BJ (cell line): ENCODE measurements at regions not wholly inside any gene's neighbourhood (a gene's known extent, or its start where the extent isn't known, plus 50 kb on each side); places are given as distances from the start of the nearest gene placed in this dataset.
"Not testable (repeated sequence)": the region's sequence is repeated elsewhere in the genome, so short reads cannot be mapped to it uniquely, and the experiment has no call there.

Experiments used
- CTCF ChIA-PET: fragments of 350-600 bp; formaldehyde crosslinking; extraction: SDS; loops from one replicate; lab custom pipeline; 2021; ENCODE audit warnings: antibody characterized with exemption, inconsistent platforms; lab: Yijun Ruan, JAX
- POLR2A ChIA-PET: fragments of 300-600 bp; sonication (Branson Sonifier 250); formaldehyde crosslinking; extraction: SDS; loops from one replicate; lab custom pipeline; 2021; ENCODE audit warnings: antibody characterized with exemption; lab: Charles Lee
- DNase-seq: peaks from one replicate; pipeline ENCODE4 v3.0.0-alpha.2; 2011; ENCODE audit warnings: low read depth
- H3K27me3 ChIP-seq: 2 replicates; pipeline ENCODE4 v1.6.0; 2011; ENCODE audit warnings: low read length; ENCODE audit not compliant: control insufficient read depth, insufficient read depth
- H3K36me3 ChIP-seq: 2 replicates; pipeline ENCODE4 v1.5.1; 2011; ENCODE audit warnings: low read length; ENCODE audit not compliant: control insufficient read depth, insufficient read depth
- H3K4me3 ChIP-seq: 2 replicates; pipeline ENCODE4 v1.5.1; 2011; ENCODE audit warnings: low read depth, mild to moderate bottlenecking, control low read depth, low read length
- TF ChIP-seq, protein P1 (sequence below): IDR thresholded peaks from 2 replicates; pipeline ENCODE4 v1.5.1; 2011; ENCODE audit warnings: low read depth, mild to moderate bottlenecking, control low read depth, inconsistent platforms, low read length, moderate library complexity; ENCODE audit not compliant: insufficient read depth

DNA sequence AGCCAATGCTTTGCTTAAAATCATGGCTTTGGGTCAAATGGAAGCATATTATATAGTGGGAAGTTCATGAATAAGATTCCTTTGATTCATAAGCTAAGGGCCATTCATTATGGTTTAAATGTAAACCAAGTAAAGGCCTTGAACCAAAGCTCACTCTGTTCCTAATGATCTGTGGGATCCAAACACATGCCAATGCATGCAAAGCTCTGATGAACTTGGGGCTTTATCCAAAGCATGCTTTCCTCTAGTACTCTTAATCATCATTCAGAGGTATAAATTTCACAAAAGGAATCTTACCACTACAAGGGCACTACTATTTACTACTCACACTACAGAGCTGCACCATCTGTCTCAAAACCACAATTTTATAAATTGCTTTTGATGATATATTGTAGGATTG, 102.8 kb upstream of the RBMS1 start:
- TF ChIP-seq, protein P1, sequence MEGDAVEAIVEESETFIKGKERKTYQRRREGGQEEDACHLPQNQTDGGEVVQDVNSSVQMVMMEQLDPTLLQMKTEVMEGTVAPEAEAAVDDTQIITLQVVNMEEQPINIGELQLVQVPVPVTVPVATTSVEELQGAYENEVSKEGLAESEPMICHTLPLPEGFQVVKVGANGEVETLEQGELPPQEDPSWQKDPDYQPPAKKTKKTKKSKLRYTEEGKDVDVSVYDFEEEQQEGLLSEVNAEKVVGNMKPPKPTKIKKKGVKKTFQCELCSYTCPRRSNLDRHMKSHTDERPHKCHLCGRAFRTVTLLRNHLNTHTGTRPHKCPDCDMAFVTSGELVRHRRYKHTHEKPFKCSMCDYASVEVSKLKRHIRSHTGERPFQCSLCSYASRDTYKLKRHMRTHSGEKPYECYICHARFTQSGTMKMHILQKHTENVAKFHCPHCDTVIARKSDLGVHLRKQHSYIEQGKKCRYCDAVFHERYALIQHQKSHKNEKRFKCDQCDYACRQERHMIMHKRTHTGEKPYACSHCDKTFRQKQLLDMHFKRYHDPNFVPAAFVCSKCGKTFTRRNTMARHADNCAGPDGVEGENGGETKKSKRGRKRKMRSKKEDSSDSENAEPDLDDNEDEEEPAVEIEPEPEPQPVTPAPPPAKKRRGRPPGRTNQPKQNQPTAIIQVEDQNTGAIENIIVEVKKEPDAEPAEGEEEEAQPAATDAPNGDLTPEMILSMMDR: no peak
- no peaks in the 10 kb centered on the region for H3K36me3 ChIP-seq
- H3K4me3 ChIP-seq: no peak overlapping the region
- CTCF ChIA-PET: interaction anchor here (1.2 kb wide), 1 partner anchor 10 kb away, joined by 3 read pairs; no protein-coding TSS in a partner anchor
- POLR2A ChIA-PET: interaction anchor here (0.5 kb wide), 1 partner anchor 355 kb away, joined by 6 read pairs; no protein-coding TSS in a partner anchor
- no peaks in the 10 kb centered on the region for H3K27me3 ChIP-seq
- no peak for DNase-seq

DNA sequence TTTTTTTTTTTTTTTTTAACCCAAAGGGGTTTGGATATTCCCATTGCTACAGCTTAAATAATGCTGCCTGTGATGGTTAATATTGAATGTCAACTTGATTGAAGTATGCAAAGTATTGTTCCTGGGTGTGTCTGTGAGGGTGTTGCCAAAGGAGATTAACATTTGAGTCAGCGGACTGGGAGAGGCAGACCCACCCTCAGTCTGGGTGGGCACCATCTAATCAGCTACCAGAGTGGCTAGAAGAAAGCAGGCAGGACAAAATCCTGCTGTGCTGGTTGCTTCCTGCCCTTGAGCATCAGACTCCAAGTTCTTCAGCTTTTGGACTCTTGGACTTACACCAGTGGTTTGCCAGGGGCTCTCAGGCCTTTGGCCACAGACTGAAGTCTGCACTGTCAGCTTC, 106.8 kb upstream of the RBMS1 start:
- H3K4me3 ChIP-seq, H3K27me3 ChIP-seq, POLR2A ChIA-PET, DNase-seq, H3K36me3 ChIP-seq, CTCF ChIA-PET: not testable (repeated sequence)

DNA sequence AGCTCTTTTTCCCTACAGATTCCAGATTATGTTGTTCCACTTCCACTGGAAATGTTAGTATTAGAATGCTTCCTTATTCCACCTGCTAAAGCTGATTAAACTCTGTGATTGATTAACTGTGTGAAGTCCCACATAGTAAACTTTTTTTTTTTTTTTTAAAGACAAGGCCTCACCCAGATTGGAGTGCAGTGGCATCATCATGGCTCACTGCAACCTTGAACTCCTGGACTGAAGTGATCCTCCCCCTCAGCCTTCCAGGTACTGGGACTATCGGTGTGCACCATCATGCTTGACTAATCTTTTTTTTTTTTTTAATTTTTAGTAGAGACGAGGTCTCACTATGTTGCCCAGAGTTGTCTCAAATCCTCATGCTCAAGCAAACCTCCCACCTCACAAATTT, 108.5 kb upstream of the RBMS1 start:
- no peak for DNase-seq
- no peaks in the 10 kb centered on the region for H3K27me3 ChIP-seq
- no peaks in the 10 kb centered on the region for H3K36me3 ChIP-seq
- H3K4me3 ChIP-seq: no peak overlapping the region
- TF ChIP-seq, protein P1: no peak
- ChIA-PET POLR2A (no interaction called here), CTCF (no interaction called here)

DNA sequence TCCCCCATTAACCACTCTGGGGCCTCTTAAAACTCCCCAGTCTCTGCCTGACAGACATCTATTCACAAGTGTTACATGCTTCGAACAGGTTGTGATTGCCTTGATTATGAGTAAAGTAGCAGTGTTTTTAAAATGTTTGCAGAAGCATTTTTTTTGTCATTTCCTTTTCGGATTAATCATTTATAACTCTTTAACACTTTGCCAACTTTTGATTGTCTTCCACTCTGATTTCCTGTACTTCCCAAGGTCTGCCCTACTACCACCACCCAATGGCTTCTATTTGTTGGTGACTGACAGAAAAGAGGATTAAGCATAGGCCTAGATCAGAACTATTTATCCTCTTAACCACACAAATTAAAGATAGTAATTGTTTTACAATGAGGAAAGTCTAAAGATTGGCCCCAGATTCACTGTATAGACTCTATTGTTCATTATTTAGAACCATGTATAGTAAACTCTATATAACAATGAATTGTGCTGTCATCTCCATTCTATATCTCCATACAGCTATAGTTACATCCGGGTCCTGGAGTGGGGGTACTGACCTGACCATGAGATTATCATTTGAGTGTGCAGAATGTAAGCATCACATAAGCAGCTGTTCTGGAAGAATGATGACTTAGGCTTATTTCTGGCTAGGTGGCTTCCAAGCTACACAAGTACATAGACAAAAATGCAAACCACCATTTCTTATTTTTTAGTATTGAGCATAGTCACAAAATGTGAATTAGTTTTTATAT, 110.3 kb upstream of the RBMS1 start:
- Histone ChIP-seq H3K27me3 (no peaks in the 10 kb centered on the region), H3K4me3 (no peak overlapping the region), H3K36me3 (no peaks in the 10 kb centered on the region)
- TF ChIP-seq, protein P1: no peak
- POLR2A ChIA-PET: no interaction called here
- CTCF ChIA-PET: interaction anchor here (0.7 to 0.9 kb wide), 2 partner anchors 9 to 134 kb away, joined by 3 read pairs; no protein-coding TSS in a partner anchor
- no peak for DNase-seq

DNA sequence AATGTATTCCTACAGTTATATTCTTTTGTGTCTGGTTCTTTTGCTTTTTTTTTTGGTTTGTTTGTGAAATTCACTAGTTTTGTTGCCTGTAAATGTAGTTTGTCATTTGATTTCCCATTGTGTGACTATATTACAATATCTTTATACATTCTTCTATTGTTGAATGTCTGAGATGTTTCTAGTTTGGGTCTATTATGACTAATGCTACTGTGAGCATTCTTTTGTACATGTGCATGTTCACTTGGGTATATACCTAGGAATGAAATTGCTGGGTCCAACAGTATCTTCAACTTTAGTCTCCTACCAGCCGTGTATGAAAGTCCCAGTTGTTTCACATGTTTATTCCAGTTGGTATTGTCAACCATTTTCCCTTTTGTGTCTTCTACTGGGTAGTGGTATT, 112.7 kb upstream of the RBMS1 start:
- Histone ChIP-seq H3K27me3 (no peaks in the 10 kb centered on the region), H3K4me3 (no peak overlapping the region), H3K36me3 (no peaks in the 10 kb centered on the region)
- TF ChIP-seq, protein P1: no peak
- no peak for DNase-seq
- POLR2A ChIA-PET: no interaction called here
- CTCF ChIA-PET: no interaction called here
